Esophagus squamous epithelium (tissue), 4 donors: ENCODE measurements at regions not wholly inside any gene's neighbourhood (a gene's known extent, or its start where the extent isn't known, plus 50 kb on each side); places are given as distances from the start of the nearest gene placed in this dataset.

Experiments used
- POLR2A ChIP-seq, 4 donors: fragments of 450-650 bp; IDR thresholded peaks; one replicate each; pipeline ENCODE4 v1.6.1; 2017; ENCODE audit warnings: antibody characterized with exemption in 4 of 4, mild to moderate bottlenecking in 4 of 4, moderate library complexity in 3 of 4
- TF ChIP-seq, protein P1 (sequence below), 6 experiments: fragments of 450-650 bp in 4 of 6; fragments of 200-600 bp in 2 of 6; sonication (generic) in 2 of 6; IDR thresholded peaks; one replicate each; pipeline ENCODE4 v1.5.1; 2016 to 2019; ENCODE audit warnings: antibody characterized with exemption in 6 of 6, mild to moderate bottlenecking in 4 of 6, moderate library complexity in 4 of 6

DNA sequence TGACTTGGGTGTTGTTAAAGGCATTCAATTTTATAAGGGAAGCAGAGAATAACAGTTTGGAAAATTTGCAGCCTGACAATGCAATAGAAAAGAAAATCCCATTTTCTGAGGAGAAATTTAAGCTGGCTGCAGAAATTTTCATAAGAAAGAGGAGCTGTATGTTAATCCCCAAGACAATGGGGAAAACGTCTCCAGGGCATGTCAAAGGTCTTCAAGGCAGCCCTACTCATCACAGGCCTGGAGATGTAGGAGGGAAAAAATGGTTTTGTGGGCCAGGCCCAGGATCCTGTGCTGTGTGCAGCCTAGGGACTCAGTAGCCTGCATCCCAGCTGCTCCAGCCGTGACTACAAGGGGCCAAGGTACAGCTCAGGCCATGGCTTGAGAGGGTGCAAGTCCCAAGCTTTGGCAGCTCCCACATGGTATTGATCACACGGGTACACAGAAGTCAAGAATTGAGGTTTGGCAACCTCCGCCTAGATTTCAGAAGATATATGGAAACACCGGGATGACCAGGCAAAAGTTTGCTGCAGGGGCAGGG, 846.4 kb downstream of the C12orf50 start:
- TF ChIP-seq, protein P1, sequence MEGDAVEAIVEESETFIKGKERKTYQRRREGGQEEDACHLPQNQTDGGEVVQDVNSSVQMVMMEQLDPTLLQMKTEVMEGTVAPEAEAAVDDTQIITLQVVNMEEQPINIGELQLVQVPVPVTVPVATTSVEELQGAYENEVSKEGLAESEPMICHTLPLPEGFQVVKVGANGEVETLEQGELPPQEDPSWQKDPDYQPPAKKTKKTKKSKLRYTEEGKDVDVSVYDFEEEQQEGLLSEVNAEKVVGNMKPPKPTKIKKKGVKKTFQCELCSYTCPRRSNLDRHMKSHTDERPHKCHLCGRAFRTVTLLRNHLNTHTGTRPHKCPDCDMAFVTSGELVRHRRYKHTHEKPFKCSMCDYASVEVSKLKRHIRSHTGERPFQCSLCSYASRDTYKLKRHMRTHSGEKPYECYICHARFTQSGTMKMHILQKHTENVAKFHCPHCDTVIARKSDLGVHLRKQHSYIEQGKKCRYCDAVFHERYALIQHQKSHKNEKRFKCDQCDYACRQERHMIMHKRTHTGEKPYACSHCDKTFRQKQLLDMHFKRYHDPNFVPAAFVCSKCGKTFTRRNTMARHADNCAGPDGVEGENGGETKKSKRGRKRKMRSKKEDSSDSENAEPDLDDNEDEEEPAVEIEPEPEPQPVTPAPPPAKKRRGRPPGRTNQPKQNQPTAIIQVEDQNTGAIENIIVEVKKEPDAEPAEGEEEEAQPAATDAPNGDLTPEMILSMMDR (IDR thresholded peaks at IDR 0.05): no peak
- TF ChIP-seq POLR2A (IDR thresholded peaks at IDR 0.05): no peak
